Glutamatergic neuron (in vitro differentiated cells): ENCODE measurements at regions not wholly inside any gene's neighbourhood (a gene's known extent, or its start where the extent isn't known, plus 50 kb on each side); places are given as distances from the start of the nearest gene placed in this dataset.

Source experiments
- DNase-seq: peaks from one replicate; pipeline ENCODE4 v3.0.0; 2022
- H3K27ac Mint-ChIP-seq: one replicate; pipeline ENCODE4 v1.8.0; 2020; ENCODE audit warnings: mild to moderate bottlenecking, mixed read lengths, inconsistent platforms; ENCODE audit not compliant: unreplicated experiment
- H3K27me3 Mint-ChIP-seq: one replicate; pipeline ENCODE4 v1.8.0; 2020; ENCODE audit warnings: mild to moderate bottlenecking, moderate library complexity, mixed read lengths, inconsistent platforms; ENCODE audit not compliant: unreplicated experiment
- H3K36me3 Mint-ChIP-seq: one replicate; pipeline ENCODE4 v1.8.0; 2020; ENCODE audit warnings: mild to moderate bottlenecking, mixed read lengths, inconsistent platforms; ENCODE audit not compliant: unreplicated experiment
- H3K4me1 Mint-ChIP-seq: one replicate; pipeline ENCODE4 v1.8.0; 2020; ENCODE audit warnings: mild to moderate bottlenecking, low read depth, mixed read lengths, inconsistent platforms; ENCODE audit not compliant: unreplicated experiment
- H3K4me3 Mint-ChIP-seq: one replicate; pipeline ENCODE4 v1.8.0; 2020; ENCODE audit warnings: mild to moderate bottlenecking, mixed read lengths, inconsistent platforms; ENCODE audit not compliant: unreplicated experiment
- H3K9me3 Mint-ChIP-seq: one replicate; pipeline ENCODE4 v1.8.0; 2020; ENCODE audit warnings: mild to moderate bottlenecking, moderate library complexity, mixed read lengths, inconsistent platforms; ENCODE audit not compliant: unreplicated experiment
- CTCF ChIP-seq: fragments of 200-600 bp; sonication (generic); IDR thresholded peaks from one replicate; pipeline ENCODE4 v1.5.0; 2021; ENCODE audit not compliant: partially characterized antibody, unreplicated experiment

GRCh38 chr10:75292794-75293445 is 57.2 kb upstream of the COMTD1 start:
- H3K4me3 Mint-ChIP-seq: no peak overlapping the region
- no peak overlapping the region for H3K27ac Mint-ChIP-seq
- H3K36me3 Mint-ChIP-seq: peaks cover under 1% of the 10 kb centered on the region
- no peak for TF ChIP-seq CTCF
- no peaks in the 10 kb centered on the region for H3K4me1 Mint-ChIP-seq
- peaks cover 6% of the 10 kb centered on the region for H3K27me3 Mint-ChIP-seq
- no peak for DNase-seq
- H3K9me3 Mint-ChIP-seq: no peaks in the 10 kb centered on the region

- H3K27me3 Mint-ChIP-seq: peaks cover 10% of the 10 kb centered on the region
- H3K4me3 Mint-ChIP-seq: no peak overlapping the region
- H3K27ac Mint-ChIP-seq: no peak overlapping the region
- no peak for TF ChIP-seq CTCF
- H3K9me3 Mint-ChIP-seq: no peaks in the 10 kb centered on the region
- peaks cover 9% of the 10 kb centered on the region for H3K36me3 Mint-ChIP-seq
- no peaks in the 10 kb centered on the region for H3K4me1 Mint-ChIP-seq
- no peak for DNase-seq
These were observed 56.0 kb upstream of the COMTD1 start for GRCh38 chr10:75291805-75292204.

- H3K9me3 Mint-ChIP-seq: peaks cover 5% of the 10 kb centered on the region
- no peak for TF ChIP-seq CTCF
- H3K27ac Mint-ChIP-seq: no peak overlapping the region
- H3K4me1 Mint-ChIP-seq: peaks cover 9% of the 10 kb centered on the region
- H3K36me3 Mint-ChIP-seq: peaks cover 9% of the 10 kb centered on the region
- no peak for DNase-seq
- no peak overlapping the region for H3K4me3 Mint-ChIP-seq
- peaks cover 10% of the 10 kb centered on the region for H3K27me3 Mint-ChIP-seq
These were observed 52.5 kb upstream of the COMTD1 start for GRCh38 chr10:75288140-75288711.

- H3K27me3 Mint-ChIP-seq: peaks cover 8% of the 10 kb centered on the region
- H3K4me1 Mint-ChIP-seq: peaks cover 14% of the 10 kb centered on the region
- no peak for DNase-seq
- H3K4me3 Mint-ChIP-seq: no peak overlapping the region
- peaks cover 5% of the 10 kb centered on the region for H3K9me3 Mint-ChIP-seq
- peaks cover 9% of the 10 kb centered on the region for H3K36me3 Mint-ChIP-seq
- TF ChIP-seq CTCF: no peak
- peak overlapping the region; percentile 48 for H3K27ac Mint-ChIP-seq
These were observed 51.9 kb upstream of the COMTD1 start for GRCh38 chr10:75287697-75288096.

GRCh38 chr10:75286901-75287300 is 51.1 kb upstream of the COMTD1 start:
- no peak for DNase-seq
- no peak overlapping the region for H3K4me3 Mint-ChIP-seq
- H3K36me3 Mint-ChIP-seq: peaks cover 9% of the 10 kb centered on the region
- H3K27me3 Mint-ChIP-seq: peaks cover 8% of the 10 kb centered on the region
- TF ChIP-seq CTCF: no peak
- peaks cover 14% of the 10 kb centered on the region for H3K4me1 Mint-ChIP-seq
- no peak overlapping the region for H3K27ac Mint-ChIP-seq
- peaks cover 5% of the 10 kb centered on the region for H3K9me3 Mint-ChIP-seq
